HG02885 (cell line): ENCODE measurements at regions not wholly inside any gene's neighbourhood (a gene's known extent, or its start where the extent isn't known, plus 50 kb on each side); places are given as distances from the start of the nearest gene placed in this dataset.
A peak's percentile ranks its signal among the peaks of the same experiment; 100 is the strongest.
"Not testable (repeated sequence)": the region's sequence is repeated elsewhere in the genome, so short reads cannot be mapped to it uniquely, and the experiment has no call there.

Source experiments
- ATAC-seq: cut with Tn5 transposase; IDR thresholded peaks from one replicate; pipeline ENCODE4 v1.9.1; 2021; ENCODE audit warnings: mild to moderate bottlenecking; ENCODE audit not compliant: unreplicated experiment, poor library complexity

DNA sequence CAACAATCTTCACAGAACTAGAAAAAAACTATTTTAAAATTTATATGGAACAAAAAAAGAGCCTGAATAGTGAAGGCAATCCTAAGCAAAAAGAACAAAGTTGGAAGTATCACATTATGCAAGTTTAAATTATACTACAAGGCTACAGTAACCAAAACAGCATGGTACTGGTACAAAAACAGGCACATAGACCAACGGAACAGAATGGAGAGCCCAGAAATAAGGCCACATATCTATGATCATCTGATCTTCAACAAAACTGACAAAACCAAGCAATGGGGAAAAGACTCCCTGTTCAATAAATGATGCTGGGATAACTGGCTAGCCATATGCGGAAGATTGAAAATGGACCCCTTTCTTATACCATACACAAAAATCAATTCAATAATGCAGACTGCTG is 74.4 kb upstream of the RTN4 start:
- ATAC-seq = not testable (repeated sequence)

DNA sequence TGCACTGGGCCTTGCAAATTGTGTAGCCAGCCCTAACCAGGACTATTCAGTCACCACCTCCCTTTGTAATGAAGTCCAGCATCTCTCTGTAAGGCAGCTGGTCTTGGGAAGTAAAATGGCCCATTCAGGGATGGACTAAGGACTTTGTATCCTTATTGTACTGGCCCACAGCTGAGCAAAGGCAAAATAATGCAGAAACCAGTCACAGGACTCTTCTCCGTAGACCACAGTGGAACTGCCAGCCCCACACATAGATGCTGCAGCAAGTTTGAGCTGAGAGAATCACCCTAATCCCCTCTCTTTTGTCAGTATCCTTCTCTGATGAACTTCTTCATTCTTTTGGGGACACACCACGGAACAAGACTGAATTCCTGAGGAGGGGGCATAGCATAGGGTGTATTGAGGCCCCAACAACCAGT is 73.6 kb upstream of the RTN4 start:
- ATAC-seq = no peak

DNA sequence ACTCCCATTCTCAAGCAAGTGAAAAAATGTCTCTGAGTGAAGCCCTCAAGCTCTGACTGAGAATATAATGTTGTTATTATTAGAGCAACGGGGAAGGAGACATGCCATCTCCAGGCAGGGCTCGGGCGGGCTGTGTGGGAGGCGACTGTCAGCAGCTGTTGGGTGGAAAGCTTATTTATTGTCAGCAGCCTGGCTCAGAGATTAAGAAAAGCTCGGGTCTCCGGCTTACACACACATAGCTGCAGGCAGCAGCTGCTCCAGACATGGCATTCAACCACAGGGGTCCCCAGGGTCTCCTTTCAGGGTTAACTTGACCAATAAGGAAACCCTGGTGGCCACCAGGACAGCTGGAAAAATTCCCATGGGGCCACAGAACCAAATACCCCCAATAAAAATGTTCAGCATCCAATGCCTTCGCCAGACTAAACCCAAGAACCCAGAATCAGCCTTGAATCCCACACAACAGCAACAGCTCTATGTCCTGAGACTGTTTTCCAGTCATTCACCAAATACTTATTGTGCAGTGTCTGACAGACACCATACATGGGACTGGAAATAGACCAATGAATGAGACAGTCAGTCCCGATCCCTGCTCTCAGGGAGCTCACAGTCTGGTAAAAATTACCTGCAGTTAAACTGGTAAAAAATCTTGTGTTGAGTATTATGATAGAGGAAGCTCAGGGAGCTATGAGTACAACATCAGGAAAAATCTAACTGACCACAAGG is 70.5 kb upstream of the RTN4 start:
- ATAC-seq = no peak

DNA sequence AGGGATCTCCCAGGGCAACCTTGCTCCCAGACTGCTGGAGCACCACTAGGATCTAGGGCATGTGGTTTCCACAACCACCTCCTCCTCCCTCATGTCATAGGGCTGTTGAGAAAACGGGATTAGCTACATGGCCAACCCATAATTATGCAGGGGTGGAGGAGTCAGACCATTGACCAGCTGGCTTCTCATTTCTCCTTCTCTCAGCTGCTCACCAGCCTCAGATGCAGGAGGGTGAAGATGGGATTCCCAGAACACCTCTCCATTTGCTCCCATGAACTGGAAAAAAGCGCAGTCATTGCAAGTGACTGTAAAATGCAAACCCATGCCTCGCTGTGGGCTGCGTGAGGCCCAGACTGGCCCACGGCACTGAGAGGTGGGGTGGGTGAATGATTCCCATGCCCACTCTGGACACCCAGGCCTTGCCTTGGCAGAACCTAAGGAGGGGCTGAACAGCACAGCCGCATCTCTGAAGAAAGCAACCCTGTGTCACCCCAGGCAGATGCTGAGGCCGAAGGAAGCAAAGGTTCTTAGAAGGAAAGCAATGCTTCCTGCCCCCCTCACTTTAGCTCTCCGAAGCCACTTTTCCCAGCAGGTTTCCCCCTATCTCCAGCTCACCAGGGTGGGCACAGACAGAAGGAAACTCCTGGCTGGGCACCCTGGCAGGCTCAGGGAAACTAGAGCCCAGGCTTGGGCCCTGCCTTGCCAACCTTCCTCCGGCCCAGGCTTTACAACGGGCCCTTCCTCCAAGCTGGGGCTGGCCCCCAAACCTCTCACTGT is 69.6 kb upstream of the RTN4 start:
- no peak for ATAC-seq

DNA sequence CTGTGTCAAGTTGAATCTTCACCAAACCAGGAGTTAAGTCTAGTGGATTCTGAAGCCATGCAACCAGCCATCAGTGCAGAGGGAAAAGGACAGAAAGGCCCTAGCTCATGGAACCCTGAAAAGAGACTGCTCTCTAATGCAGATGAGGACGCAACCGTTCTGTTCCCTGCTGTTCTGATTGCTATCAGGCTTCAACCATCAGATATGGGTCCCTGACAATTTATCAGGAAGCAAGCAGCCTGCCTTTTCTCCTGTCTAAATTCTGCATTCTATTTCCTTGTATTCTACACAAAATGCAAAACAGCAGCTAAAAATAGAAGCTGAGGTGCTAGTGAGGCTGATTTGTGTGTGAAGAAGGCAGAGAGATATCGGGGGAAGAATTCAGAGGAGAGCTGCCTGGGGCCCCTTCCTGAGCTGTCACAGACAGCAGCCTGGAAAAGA is 68.4 kb upstream of the RTN4 start:
- ATAC-seq = peak; percentile 56

DNA sequence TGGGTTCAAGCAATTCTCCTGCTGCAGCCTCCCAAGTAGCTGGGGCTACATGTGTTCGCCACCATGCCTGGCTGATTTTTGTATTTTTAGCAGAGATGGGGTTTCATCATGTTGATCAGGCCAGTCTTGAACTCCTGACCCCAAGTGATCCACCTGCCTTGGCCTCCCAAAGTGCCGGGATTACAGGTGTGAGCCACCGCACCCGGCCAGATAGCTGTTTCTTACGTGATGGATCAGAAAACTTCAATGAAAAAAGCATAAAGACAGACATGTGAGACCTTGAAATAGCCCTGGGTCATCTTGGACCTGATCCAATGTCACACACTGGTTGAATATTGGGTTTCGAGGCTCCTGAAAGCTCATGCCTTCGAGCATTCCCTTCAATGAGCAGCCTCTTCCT is 66.7 kb upstream of the RTN4 start:
- no peak for ATAC-seq

DNA sequence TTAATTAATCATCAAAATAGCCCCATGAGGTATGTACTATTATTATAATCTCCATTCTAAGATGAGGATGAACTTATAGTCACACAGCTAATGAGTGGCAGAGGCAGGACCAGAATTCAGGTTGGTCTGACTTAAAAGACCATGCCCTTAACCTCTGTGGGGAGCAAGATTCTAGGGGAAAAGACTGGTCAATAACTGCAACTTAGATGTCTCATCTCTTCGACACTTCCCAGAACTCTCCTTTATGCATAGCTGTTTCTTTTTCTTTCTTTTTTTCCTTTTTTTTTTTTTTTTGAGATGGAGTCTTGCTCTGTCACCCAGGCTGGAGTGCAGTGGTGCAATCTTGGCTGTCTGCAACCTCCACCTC is 66.3 kb upstream of the RTN4 start:
- ATAC-seq = no peak

DNA sequence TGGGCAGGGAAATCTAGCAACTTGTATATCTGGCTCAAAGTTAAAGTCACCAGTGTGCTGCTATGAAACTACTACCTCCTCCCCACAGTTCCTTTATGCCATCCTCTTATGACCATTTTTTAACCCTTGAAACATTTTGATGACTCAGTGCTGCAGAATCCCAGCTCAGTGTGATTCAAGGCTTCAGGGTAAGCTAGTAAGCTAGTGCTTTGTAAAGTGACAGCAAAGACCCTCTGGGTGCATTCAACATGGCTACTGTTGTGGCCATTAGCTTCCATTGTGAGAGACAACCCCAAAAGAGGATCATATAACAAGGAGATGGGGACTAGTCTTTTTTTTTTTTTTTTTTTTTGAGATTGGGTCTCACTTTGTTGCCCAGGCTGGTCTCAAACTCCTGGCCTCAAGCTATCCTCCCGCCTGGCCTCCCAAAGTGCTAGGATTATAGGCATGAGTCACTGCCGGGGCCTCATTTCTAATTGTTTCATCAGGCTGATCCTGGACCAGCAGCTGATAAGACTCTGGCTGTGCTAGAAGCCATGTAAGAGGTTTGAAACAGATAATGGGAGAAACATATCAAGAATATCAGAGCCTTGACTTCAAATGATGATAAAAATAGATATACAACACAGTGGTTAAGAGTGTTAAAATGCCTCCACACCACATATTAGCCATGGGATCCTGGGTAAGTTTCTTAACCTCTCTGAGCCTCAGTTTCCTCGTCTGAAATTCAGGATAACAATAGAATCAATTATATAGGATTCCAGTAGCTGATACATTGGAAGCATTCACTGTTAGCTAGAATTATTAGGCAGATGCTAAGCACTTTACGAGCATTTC is 65.7 kb upstream of the RTN4 start:
- no peak for ATAC-seq

DNA sequence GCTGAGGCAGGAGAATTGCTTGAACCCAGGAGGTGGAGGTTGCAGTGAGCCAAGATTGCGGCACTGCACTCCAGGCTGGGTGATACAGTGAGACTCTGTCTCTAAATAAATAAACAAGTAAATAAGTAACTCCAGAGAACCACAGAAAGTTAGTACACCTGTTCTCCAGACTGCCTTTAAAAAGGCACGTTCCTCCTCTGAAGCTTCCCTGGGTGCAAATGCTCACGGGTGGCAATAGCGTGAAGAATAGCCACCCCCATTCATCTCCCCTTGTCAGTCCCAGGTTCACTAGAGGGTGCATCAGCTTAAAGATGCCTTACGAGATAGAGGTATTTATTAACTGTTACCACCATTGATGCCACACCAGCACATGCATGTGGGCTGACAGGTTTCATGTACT is 64.3 kb upstream of the RTN4 start:
- ATAC-seq = no peak

DNA sequence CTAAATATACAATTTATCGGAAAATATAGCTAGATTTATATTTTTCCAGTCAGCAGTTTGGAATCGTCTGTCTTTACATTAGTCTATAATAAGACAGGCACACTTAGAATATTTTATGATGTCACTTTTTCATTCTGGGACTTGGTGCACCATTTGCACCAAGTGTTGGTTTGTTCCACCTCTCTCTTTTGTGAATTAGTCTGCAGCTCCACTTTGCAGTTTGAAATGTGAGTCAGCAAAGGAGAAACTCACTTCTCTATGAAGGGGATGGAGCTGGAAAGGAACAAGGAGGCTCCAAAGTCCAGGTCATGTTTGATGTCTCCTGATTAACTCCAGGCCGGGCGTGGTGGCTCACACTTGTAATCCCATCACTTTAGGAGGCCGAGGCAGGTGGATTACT is 63.8 kb upstream of the RTN4 start:
- ATAC-seq = no peak

DNA sequence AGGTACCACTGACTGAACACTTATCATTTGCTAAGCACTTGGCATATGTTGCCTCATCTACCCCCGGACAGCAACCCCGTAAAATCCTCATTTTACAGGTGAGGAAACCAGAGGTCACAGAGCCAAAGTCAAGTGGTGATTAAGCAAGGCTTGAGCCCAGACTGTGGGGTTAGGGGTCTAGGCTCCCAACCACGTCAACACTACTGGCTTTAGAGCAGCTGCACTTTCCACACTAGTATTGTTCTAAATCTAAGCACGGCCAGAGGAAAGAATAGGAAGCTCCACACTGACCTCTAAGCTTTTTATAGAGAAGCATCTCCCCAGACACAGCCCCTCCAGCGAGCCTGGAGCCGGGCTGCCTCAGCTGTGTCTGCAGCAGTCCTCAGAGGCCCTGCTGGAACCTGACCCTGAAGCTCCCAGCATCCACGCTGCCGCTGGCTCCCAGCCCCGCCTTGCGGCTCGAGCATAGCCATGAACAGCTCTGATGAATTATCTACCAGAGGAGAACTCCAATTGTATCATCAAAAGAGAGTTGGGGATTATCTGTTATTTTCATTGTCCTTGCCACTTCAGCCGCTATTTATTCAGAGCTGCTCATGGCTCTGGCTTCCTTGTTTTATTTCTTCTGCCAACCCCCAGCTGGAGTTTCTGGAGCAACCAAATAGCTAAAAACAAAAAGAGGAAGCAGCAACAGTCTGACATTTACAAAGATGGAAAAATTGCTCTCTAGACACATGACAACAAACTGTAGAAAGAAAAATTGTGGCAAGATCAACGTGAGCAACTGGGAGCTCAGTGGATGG is 62.2 kb upstream of the RTN4 start:
- ATAC-seq = no peak

DNA sequence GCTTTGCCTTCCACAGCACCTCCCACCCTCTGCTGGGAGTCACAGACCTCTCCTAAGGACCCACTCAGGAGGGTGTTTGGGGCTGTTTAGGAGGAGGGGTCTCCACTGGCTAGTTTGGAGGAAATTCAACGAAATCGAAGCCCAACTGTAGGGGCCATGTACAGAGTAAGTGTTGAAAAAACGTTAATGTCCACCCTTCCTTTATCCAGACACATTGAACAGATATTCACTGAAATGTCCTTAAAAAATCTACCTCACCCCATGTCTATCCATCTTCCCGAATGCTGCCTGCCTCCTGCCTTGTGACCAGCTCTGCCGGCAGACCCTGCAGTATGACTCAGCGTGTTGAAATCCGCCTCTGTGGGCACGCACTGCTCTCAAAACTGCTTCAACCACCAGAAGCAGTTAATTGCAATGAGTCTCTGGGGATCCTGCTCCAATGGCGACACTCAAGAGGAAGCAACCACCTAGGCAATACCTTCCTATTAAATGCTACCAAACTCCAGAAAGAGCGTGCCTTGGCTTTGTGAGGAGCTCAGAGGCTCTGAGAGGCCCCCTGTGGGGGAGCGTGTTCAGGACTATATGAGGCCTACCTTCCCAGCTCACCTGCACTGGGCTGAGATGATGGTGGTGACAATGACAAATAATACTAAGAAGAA is 61.4 kb upstream of the RTN4 start:
- no peak for ATAC-seq

DNA sequence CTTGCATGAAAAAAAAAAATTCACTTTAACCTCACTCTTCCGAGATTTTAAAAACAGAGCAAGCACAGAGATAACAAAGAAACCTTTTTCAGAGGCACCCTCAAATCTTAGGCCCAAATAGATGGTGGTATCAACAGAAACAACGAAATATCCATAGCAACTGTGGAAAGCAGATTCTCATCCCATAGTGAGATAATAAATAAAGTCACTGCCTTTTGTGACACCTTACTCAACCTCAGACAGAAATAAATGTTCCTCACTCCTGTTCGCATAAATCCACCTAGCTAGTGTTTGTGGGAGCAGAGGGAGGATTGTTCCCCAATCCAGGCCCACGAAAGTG is 60.9 kb upstream of the RTN4 start:
- no peak for ATAC-seq

DNA sequence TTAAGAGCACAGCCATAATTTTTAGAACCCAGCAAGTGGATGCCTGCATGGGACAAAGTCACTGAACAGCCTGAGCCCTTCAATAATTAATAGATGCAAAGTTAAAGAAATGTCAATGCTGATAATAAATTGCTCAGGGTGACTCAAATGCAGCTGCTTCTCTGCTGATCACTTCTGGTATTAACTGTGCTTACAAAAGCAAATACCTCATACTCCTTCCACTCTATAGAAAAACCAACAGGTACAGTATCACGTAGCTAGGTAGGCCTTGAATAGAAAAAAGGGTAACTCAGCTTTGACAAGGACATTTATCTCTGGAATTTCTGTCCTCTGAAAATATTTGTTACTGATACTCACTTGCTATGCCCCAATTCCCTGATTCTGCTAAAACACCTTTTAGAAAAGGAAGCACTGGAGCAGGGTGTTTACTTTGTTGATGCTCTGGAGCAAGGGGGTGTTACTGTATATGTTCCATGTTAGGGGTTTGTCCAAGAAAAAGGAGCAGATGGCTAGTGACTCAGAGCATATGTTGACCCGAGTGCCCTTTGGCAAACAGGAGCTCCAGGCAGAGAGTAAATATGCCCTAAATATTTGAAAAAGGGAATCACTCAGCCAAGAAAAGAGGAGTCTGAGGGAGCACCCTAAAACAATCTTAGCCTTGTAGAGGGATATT is 59.1 kb upstream of the RTN4 start:
- no peak for ATAC-seq

DNA sequence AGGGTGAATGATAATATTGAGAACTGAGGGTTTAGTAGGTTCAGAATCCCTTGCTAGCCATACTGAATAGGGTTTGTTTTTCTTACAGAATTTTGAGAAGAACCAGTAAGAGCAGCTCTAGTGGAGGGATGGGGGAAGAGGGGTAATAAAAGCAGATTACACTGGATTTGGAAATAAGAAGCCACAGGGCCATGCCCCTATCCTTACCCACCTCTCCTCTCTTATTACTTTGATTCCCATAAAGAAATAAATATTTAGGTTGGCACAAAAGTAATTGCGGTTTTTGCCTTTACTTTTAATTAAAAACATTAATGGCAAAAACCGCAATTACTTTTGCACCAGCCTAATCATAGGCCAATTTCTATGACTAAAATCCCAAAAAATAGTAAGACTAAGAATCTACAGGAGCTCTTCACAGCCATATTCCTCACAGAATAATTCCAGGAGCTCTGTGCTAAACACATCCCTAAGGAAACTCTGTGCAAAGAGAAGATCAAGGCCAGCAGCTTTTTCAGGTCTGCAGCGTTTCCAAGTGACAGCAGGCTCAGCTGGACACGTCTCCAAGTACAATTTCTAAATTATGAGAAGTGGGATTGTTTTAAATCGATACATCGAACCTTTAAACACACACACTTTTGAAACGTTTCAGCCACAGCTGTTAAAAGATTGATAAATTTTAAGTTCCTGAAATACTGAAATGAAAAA is 58.4 kb upstream of the RTN4 start:
- ATAC-seq = no peak

DNA sequence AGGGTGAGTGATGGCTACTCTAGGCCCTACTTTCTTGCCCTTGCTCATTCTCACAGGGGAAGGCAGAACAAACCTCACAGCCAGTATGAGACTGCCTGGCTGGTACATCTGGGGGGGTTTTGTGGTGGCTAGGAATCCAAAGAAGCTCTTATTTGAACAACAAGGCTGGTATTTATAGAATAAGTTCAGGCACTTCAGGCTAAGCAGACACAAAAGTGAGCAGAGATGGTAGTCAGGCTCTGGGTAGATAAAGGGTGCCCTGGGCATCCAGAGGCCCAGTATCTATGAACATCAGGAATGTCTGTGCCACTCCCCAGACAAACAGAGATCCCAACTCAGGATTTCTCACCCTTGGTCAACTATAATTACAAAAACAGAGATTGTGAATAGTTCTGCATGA is 57.2 kb upstream of the RTN4 start:
- no peak for ATAC-seq

DNA sequence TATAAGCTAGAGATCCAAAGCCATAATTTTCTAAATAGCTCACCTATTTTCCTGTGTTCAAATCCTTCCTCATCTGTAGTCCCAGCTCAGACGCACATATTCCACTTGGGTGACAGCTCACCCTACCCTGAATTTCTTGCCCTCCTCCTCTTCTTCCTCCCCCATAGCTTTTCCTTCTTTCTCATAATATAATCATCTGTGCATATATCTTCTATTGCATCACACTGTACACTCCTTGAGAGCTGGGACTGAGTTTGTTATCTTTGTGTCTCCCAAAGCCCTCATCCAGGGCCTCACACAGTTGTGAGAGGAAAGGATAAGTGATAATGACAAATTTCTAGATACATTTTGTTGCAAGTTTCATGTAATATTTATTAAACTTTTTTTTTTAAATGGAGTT is 55.9 kb upstream of the RTN4 start:
- no peak for ATAC-seq

DNA sequence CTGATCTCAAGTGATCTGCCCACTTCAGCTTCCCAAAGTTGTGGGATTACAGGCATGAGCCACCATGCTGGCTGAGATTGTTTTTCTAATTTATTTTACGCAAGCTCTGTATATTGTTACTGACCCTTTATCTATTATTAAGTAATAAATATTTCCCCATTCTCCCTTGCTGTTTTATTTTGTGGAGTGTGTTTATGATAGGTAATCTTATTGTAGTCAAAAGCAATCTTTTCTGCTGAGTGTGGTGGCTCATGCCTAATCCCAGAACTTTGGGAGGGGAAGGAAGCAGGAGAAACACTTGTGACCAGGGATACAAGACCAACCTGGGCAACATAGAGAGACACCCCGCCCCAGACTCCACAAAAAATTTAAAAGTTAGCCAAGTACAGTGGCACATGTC is 55.2 kb upstream of the RTN4 start:
- no peak for ATAC-seq

DNA sequence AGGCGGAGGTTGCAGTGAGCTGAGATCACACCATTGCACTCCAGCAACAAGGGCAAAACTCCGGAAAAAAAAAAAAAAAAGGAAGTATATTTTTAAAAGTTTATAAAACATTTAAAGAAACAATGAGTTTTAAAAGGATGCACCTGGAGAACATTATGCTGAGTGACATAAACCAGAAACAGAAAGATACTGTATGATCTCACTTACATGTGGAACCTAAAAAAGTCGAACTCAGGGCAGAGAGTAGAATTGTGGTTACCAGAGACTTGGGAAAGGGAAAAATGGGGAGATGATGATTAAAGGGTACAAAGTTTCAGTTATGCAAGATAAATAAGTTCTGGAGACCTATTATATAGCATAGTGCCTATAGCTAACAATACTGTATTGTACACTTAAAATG is 52.8 kb upstream of the RTN4 start:
- ATAC-seq = no peak
